NB4 (cell line): ENCODE measurements at regions not wholly inside any gene's neighbourhood (a gene's known extent, or its start where the extent isn't known, plus 50 kb on each side); places are given as distances from the start of the nearest gene placed in this dataset.
"Not testable (repeated sequence)": the region's sequence is repeated elsewhere in the genome, so short reads cannot be mapped to it uniquely, and the experiment has no call there.

ENCODE experiments used
- DNase-seq: peaks from one replicate; pipeline ENCODE4 v3.0.0; 2010; ENCODE audit warnings: low read depth
- H3K4me3 ChIP-seq: one replicate; pipeline ENCODE4 v1.5.1; 2011; ENCODE audit warnings: mild to moderate bottlenecking, low read depth, low read length, moderate library complexity
- CTCF ChIP-seq: IDR thresholded peaks from one replicate; pipeline ENCODE4 v1.5.1; 2012; ENCODE audit warnings: low read depth, low read length
- MYC ChIP-seq: IDR thresholded peaks from 2 replicates; pipeline ENCODE4 v1.6.1; 2011; ENCODE audit warnings: low read depth, low read length
- POLR2A ChIP-seq: IDR thresholded peaks from 2 replicates; pipeline ENCODE4 v1.6.1; 2011; ENCODE audit warnings: mild to moderate bottlenecking; ENCODE audit not compliant: insufficient read length; ENCODE audit errors: extremely low read depth
- TF ChIP-seq, protein P1 (sequence below): IDR thresholded peaks from 2 replicates; pipeline ENCODE4 v1.6.1; 2011; ENCODE audit warnings: low read depth, low read length

DNA sequence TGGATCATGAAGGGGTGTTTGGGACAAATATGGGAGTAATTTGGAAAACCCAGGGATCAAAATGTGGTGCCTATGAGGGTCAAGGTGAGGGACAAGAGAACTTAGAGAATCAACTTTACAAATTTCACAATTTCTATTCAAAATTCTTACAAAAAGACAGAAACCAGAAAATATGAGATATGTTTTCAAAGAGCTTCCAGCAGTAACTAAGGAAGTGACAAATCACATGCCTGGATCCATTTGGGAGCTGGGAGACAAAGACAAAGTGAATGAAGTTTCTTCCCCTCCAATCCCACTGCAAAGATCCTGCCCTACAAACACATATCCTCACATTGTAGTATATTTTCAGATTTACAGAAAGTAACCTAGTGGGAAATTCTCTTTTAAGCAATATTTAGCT is 235.0 kb upstream of the VLDLR start:
- H3K4me3 ChIP-seq = no peak overlapping the region
- TF ChIP-seq POLR2A (no peak), CTCF (no peak), MYC (no peak)
- TF ChIP-seq, protein P1, sequence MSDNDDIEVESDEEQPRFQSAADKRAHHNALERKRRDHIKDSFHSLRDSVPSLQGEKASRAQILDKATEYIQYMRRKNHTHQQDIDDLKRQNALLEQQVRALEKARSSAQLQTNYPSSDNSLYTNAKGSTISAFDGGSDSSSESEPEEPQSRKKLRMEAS = no peak
- no peak for DNase-seq

- TF ChIP-seq MYC (no peak), CTCF (no peak), POLR2A (no peak)
- TF ChIP-seq, protein P1 = no peak
- DNase-seq = no peak
- no peak overlapping the region for H3K4me3 ChIP-seq
These were observed 234.4 kb upstream of the VLDLR start for GRCh38 chr9:2387166-2387565.

DNA sequence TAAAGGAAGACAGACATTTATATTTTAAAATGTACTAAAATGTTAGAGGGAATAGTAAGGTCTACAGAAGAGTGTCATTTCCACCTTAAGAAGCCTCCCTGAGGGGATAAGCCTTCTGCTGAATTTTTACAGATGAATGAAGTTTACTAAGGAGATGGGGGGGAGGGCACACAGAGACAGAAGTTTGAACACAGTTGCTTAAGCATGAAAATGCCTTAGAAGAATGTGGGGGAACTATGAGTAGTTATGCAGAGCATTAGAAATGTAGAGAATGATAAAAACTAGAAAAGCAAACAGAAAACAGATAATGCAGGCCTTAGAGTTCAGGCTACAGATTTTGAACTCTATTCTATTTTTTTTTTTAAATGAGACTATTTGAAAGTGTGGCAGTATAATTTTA is 232.2 kb upstream of the VLDLR start:
- no peak for TF ChIP-seq MYC
- no peak for TF ChIP-seq POLR2A
- TF ChIP-seq, protein P1 = no peak
- TF ChIP-seq CTCF = no peak
- DNase-seq = no peak
- no peak overlapping the region for H3K4me3 ChIP-seq

DNA sequence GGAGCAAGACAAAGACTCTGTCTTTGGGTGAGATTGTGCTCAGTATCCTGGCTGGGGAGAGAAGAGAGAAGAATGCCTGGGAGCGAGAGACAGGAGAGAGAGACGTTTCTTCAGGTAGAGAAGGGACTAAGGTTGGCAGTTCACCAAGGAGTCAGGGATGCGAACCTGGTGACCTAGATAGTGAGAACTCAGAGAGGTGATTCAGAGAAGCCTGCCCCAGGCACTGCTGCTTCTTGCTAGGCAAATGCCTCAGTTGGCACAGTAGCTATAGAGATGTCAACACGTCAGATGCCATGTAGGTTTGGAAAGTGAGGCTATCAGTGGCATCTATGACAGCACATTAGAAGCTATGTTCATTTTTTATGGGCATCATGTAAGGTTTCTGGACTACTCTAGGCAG is 231.6 kb upstream of the VLDLR start:
- TF ChIP-seq MYC (no peak), CTCF (no peak)
- H3K4me3 ChIP-seq = no peak overlapping the region
- no peak for DNase-seq

- not testable (repeated sequence) for H3K4me3 ChIP-seq, DNase-seq
These were observed 230.0 kb upstream of the VLDLR start for GRCh38 chr9:2391509-2392132.

GRCh38 chr9:2394087-2394741 is 227.4 kb upstream of the VLDLR start:
- DNase-seq, H3K4me3 ChIP-seq: not testable (repeated sequence)

DNA sequence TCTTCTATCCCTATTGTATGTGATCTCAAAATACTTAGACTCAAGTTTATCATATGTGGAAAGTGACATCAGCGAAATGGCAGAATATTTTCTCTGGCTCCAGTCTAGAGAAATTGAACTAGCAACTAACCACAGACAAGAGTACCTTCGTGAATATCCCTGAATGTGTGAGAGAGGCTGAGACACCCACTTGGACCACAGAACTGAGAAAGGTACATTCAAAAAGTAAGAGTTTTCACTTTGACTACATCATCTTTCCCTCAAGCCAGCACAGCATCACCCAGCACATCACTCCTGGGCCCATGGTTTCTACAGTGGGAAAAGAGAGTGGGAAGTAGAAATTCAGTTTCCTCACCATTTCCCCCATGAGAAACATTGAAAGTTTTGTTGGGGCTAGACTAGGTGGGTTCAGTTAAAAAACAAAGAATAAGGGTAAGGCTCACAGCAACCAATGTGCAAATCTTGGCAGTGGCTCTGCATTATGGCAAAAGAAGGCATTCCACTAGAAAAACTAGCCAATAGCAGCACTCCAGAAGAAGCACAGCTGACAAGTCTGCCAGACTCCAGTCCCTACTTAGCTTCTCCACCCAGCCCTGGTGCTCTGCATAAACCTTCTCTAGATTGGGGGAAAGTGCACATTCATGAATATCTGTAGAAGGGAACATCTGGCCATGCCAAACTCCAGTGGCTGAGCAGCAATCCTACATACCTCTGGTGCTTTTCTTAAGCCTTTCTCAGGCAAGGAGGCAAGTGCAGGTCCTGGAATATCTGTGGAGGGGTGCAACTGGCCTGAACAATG is 225.6 kb upstream of the VLDLR start:
- TF ChIP-seq, protein P1 = no peak
- no peak overlapping the region for H3K4me3 ChIP-seq
- DNase-seq = no peak
